Gastroesophageal sphincter (tissue), 4 donors: ENCODE measurements at regions not wholly inside any gene's neighbourhood (a gene's known extent, or its start where the extent isn't known, plus 50 kb on each side); places are given as distances from the start of the nearest gene placed in this dataset.

Experiments used
- ATAC-seq: fragments of 150-250 bp; one replicate; pipeline ENCODE4 v1.9.1; 2016; ENCODE audit warnings: mild to moderate bottlenecking, moderate library complexity
- H3K27ac ChIP-seq, 4 donors: fragments of 200-600 bp; sonication (generic) in 3 of 4; 1 replicate in 3 of 4; 2 replicates in 1 of 4; pipeline ENCODE4 v1.5.1; 2016 to 2019
- H3K27me3 ChIP-seq: fragments of 200-600 bp; sonication (generic); one replicate; pipeline ENCODE4 v1.5.1; 2019
- H3K36me3 ChIP-seq, 2 donors: fragments of 200-600 bp; sonication (generic); one replicate each; pipeline ENCODE4 v1.5.1; 2019; ENCODE audit warnings: control low read depth in 1 of 2
- H3K4me1 ChIP-seq, 3 donors: fragments of 200-600 bp; sonication (generic); 1 replicate in 2 of 3; 2 replicates in 1 of 3; pipeline ENCODE4 v1.5.1; 2016 to 2019; ENCODE audit warnings: control low read depth in 2 of 3
- H3K4me3 ChIP-seq, 2 donors: fragments of 200-600 bp; sonication (generic); one replicate each; pipeline ENCODE4 v1.5.1; 2019; ENCODE audit warnings: mild to moderate bottlenecking in 1 of 2, moderate library complexity in 1 of 2
- H3K9me3 ChIP-seq, 3 donors: fragments of 200-600 bp; sonication (generic); one replicate each; pipeline ENCODE4 v1.5.1; 2017 to 2019; ENCODE audit warnings: control low read depth in 2 of 3
- CTCF ChIP-seq, 4 experiments: fragments of 200-600 bp in 2 of 4; fragments of 450-650 bp in 2 of 4; sonication (generic) in 1 of 4; IDR thresholded peaks; one replicate each; pipeline ENCODE4 v1.5.1; 2017 to 2019; ENCODE audit warnings: antibody characterized with exemption in 4 of 4, mild to moderate bottlenecking in 2 of 4, moderate library complexity in 2 of 4
- EP300 ChIP-seq: sonication (generic); formaldehyde crosslinking; IDR thresholded peaks from one replicate; pipeline ENCODE4 v1.6.1; 2017; ENCODE audit warnings: antibody characterized with exemption, mild to moderate bottlenecking
- POLR2A ChIP-seq, 2 donors: fragments of 450-650 bp; IDR thresholded peaks; one replicate each; pipeline ENCODE4 v1.6.1; 2017; ENCODE audit warnings: antibody characterized with exemption in 2 of 2, mild to moderate bottlenecking in 2 of 2, moderate library complexity in 1 of 2
- POLR2AphosphoS5 ChIP-seq: sonication (generic); formaldehyde crosslinking; IDR thresholded peaks from one replicate; pipeline ENCODE4 v1.6.1; 2017; ENCODE audit warnings: antibody characterized with exemption
- WGBS, 2 donors: methylation state at CpG; one replicate each; pipeline ENCODE4 v1.1.5; 2018; ENCODE audit warnings: low coverage in 1 of 2; 5-methylcytosine and 5-hydroxymethylcytosine counted together

- no peak overlapping the region for H3K4me3 ChIP-seq
- 41 to 71% methylated on average over 1 of the region's 2 CpGs for WGBS, 2 donors
- H3K27ac ChIP-seq = no peak overlapping the region
- no peaks in the 10 kb centered on the region for H3K9me3 ChIP-seq
- no peak for ATAC-seq
- H3K27me3 ChIP-seq = no peaks in the 10 kb centered on the region
- H3K36me3 ChIP-seq = no peaks in the 10 kb centered on the region
- TF ChIP-seq EP300 = no peak
- no peak for TF ChIP-seq CTCF (IDR thresholded peaks at IDR 0.05)
- no peaks in the 10 kb centered on the region for H3K4me1 ChIP-seq
Observed at GRCh38 chr12:39040275-39040674, 134.9 kb upstream of the CPNE8 start.

GRCh38 chr12:39037115-39037514 is 131.7 kb upstream of the CPNE8 start:
- Histone ChIP-seq H3K27ac (no peak overlapping the region), H3K4me3 (no peak overlapping the region), H3K36me3 (no peaks in the 10 kb centered on the region), H3K27me3 (no peaks in the 10 kb centered on the region), H3K9me3 (no peaks in the 10 kb centered on the region), H3K4me1 (no peaks in the 10 kb centered on the region)
- TF ChIP-seq POLR2AphosphoS5 (no peak), EP300 (no peak)
- ATAC-seq = no peak
- 28 to 33% methylated on average over 1 to 2 of the region's 2 CpGs for WGBS, 2 donors

GRCh38 chr12:39036105-39036504 is 130.7 kb upstream of the CPNE8 start:
- H3K9me3 ChIP-seq = no peaks in the 10 kb centered on the region
- ATAC-seq = no peak
- no peaks in the 10 kb centered on the region for H3K27me3 ChIP-seq
- H3K4me3 ChIP-seq = no peak overlapping the region
- 86 to 92% methylated on average over 1 of the region's 1 CpG for WGBS, 2 donors
- H3K36me3 ChIP-seq = no peaks in the 10 kb centered on the region
- no peak overlapping the region for H3K27ac ChIP-seq
- no peaks in the 10 kb centered on the region for H3K4me1 ChIP-seq
- TF ChIP-seq POLR2AphosphoS5 = no peak
- no peak for TF ChIP-seq EP300
- no peak for TF ChIP-seq CTCF (IDR thresholded peaks at IDR 0.05)
- no peak for TF ChIP-seq POLR2A (IDR thresholded peaks at IDR 0.05)

- WGBS, 2 donors = 78 to 84% methylated on average over 4 of the region's 4 CpGs
- Histone ChIP-seq H3K9me3 (no peaks in the 10 kb centered on the region), H3K36me3 (no peaks in the 10 kb centered on the region), H3K4me1 (no peaks in the 10 kb centered on the region), H3K27ac (no peak overlapping the region), H3K27me3 (no peaks in the 10 kb centered on the region), H3K4me3 (no peak overlapping the region)
- ATAC-seq = no peak
- TF ChIP-seq POLR2A (IDR thresholded peaks at IDR 0.05) (no peak), EP300 (no peak), POLR2AphosphoS5 (no peak), CTCF (IDR thresholded peaks at IDR 0.05) (no peak)
Observed at GRCh38 chr12:39033782-39034181, 128.4 kb upstream of the CPNE8 start.

GRCh38 chr12:39032448-39032847 is 127.1 kb upstream of the CPNE8 start:
- no peaks in the 10 kb centered on the region for H3K27me3 ChIP-seq
- 80% methylated on average over 2 of the region's 2 CpGs for WGBS, 2 donors
- H3K4me3 ChIP-seq = no peak overlapping the region
- no peaks in the 10 kb centered on the region for H3K4me1 ChIP-seq
- no peaks in the 10 kb centered on the region for H3K9me3 ChIP-seq
- TF ChIP-seq POLR2AphosphoS5 (no peak), EP300 (no peak)
- no peaks in the 10 kb centered on the region for H3K36me3 ChIP-seq
- no peak for ATAC-seq
- H3K27ac ChIP-seq = no peak overlapping the region

- Histone ChIP-seq H3K27ac (no peak overlapping the region), H3K4me1 (no peaks in the 10 kb centered on the region), H3K4me3 (no peak overlapping the region), H3K27me3 (no peaks in the 10 kb centered on the region), H3K36me3 (no peaks in the 10 kb centered on the region), H3K9me3 (no peaks in the 10 kb centered on the region)
- no peak for ATAC-seq
- TF ChIP-seq EP300 = no peak
- no peak for TF ChIP-seq POLR2AphosphoS5
- TF ChIP-seq CTCF (IDR thresholded peaks at IDR 0.05) = no peak
- TF ChIP-seq POLR2A (IDR thresholded peaks at IDR 0.05) = no peak
Observed at GRCh38 chr12:39032034-39032433, 126.6 kb upstream of the CPNE8 start.
